ENCODE measurements at regions not wholly inside any gene's neighbourhood (a gene's known extent, or its start where the extent isn't known, plus 50 kb on each side); places are given as distances from the start of the nearest gene placed in this dataset.

DNA sequence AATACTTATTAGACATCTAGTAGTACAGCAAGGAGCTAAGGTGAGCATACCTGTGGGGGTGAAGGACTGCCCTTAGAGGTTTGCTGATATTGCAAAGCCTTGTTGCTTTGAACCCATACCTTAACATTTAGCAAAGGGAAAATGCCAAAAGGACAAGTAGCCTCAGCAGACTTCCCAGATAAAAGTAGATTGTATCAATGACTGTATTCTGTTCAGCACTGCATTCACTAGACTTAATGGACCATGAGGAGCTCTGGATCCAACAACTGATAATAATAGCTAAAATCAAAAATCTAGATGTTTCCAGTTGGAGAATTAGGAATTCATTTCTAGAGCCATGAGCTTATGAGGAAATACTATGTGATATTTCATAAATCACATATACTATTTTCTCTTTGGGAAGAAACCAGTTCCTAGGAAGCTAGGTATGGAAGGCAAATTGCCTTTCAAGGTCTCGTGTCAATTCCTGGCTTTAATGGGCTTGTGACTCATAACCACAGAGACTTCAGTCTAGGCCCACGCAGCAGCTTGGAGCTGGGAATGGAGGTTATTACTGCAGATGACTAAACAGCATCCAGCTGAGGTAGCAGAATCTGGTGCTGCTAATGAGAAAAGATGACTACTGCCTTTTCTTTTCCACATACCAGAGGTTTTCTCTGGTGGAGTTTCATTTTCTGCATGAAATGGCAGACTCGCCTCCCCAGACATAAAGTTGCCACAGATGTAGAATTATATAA lies 191.2 kb upstream of the NABP1 start:
- TF ChIP-seq, protein P1, sequence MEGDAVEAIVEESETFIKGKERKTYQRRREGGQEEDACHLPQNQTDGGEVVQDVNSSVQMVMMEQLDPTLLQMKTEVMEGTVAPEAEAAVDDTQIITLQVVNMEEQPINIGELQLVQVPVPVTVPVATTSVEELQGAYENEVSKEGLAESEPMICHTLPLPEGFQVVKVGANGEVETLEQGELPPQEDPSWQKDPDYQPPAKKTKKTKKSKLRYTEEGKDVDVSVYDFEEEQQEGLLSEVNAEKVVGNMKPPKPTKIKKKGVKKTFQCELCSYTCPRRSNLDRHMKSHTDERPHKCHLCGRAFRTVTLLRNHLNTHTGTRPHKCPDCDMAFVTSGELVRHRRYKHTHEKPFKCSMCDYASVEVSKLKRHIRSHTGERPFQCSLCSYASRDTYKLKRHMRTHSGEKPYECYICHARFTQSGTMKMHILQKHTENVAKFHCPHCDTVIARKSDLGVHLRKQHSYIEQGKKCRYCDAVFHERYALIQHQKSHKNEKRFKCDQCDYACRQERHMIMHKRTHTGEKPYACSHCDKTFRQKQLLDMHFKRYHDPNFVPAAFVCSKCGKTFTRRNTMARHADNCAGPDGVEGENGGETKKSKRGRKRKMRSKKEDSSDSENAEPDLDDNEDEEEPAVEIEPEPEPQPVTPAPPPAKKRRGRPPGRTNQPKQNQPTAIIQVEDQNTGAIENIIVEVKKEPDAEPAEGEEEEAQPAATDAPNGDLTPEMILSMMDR (IDR thresholded peaks at IDR 0.05; ENCODE audit: poor library complexity): no peak
- no peak for TF ChIP-seq EZH2 (IDR thresholded peaks at IDR 0.05; ENCODE audit: borderline replicate concordance)

Data from hepatocyte (in vitro differentiated cells).